Activated CD4-positive, alpha-beta memory T cell treated with anti-CD3 and anti-CD28 coated beads, Interleukin-2, amount 10 ng/mL, durations not matched to agents 7 days and 5 days (primary cell): ENCODE measurements at regions not wholly inside any gene's neighbourhood (a gene's known extent, or its start where the extent isn't known, plus 50 kb on each side); places are given as distances from the start of the nearest gene placed in this dataset.

Source experiments
- CTCF ChIA-PET: fragments of 350-600 bp; sonication (Branson Sonifier 250); formaldehyde crosslinking; loops from one replicate; lab custom pipeline; 2021; ENCODE audit warnings: antibody characterized with exemption, inconsistent platforms; lab: Charles Lee
- POLR2A ChIA-PET: fragments of 350-600 bp; sonication (Branson Sonifier 250); formaldehyde crosslinking; loops from one replicate; lab custom pipeline; 2021; ENCODE audit warnings: antibody characterized with exemption; lab: Charles Lee
- DNase-seq: peaks from one replicate; pipeline ENCODE4 v3.0.0-alpha.2; 2020
- H3K27ac Mint-ChIP-seq: one replicate; pipeline ENCODE4 v1.8.0; 2021; ENCODE audit warnings: mild to moderate bottlenecking, mixed read lengths
- H3K27me3 Mint-ChIP-seq: one replicate; pipeline ENCODE4 v1.8.0; 2021; ENCODE audit warnings: mixed read lengths
- H3K36me3 Mint-ChIP-seq: one replicate; pipeline ENCODE4 v1.8.0; 2021; ENCODE audit warnings: low read depth, mixed read lengths
- H3K4me1 Mint-ChIP-seq: one replicate; pipeline ENCODE4 v1.8.0; 2021; ENCODE audit warnings: mixed read lengths
- H3K4me3 Mint-ChIP-seq: one replicate; pipeline ENCODE4 v1.8.0; 2021; ENCODE audit warnings: mild to moderate bottlenecking, mixed read lengths
- H3K9me3 Mint-ChIP-seq: one replicate; pipeline ENCODE4 v1.8.0; 2021; ENCODE audit warnings: mixed read lengths

- no peak for DNase-seq
- Mint-ChIP-seq H3K4me1 (no peaks in the 10 kb centered on the region), H3K36me3 (no peaks in the 10 kb centered on the region), H3K27ac (no peak overlapping the region), H3K27me3 (no peaks in the 10 kb centered on the region), H3K4me3 (no peak overlapping the region), H3K9me3 (no peaks in the 10 kb centered on the region)
- POLR2A ChIA-PET: no interaction called here
- CTCF ChIA-PET: no interaction called here
Observed at GRCh38 chr9:135260221-135261180, 173.0 kb downstream of the OLFM1 start.

DNA sequence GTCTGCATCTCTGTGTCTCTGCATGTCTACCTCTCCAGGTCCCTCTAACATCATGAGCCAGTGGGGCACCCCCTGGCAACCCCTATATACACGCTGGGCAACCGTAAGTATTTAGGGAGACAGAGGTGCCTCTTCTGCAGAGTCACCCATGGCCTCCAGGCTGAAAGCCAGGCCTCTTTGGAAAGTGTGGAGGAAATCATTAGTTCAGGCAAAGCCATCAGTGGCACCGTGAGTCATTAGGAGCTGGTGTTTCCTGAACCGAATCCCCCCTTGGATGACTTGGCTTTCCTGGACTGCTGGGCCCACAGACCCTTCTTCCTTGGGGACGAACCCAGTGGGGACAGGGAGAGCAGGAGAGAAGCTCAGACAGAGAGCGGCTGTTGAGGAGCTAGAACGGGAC is 174.8 kb downstream of the OLFM1 start:
- H3K27me3 Mint-ChIP-seq: no peaks in the 10 kb centered on the region
- no peak for DNase-seq
- ChIA-PET CTCF (no interaction called here), POLR2A (no interaction called here)
- no peak overlapping the region for H3K4me3 Mint-ChIP-seq
- no peaks in the 10 kb centered on the region for H3K9me3 Mint-ChIP-seq
- no peak overlapping the region for H3K27ac Mint-ChIP-seq
- H3K4me1 Mint-ChIP-seq: no peaks in the 10 kb centered on the region
- H3K36me3 Mint-ChIP-seq: no peaks in the 10 kb centered on the region

DNA sequence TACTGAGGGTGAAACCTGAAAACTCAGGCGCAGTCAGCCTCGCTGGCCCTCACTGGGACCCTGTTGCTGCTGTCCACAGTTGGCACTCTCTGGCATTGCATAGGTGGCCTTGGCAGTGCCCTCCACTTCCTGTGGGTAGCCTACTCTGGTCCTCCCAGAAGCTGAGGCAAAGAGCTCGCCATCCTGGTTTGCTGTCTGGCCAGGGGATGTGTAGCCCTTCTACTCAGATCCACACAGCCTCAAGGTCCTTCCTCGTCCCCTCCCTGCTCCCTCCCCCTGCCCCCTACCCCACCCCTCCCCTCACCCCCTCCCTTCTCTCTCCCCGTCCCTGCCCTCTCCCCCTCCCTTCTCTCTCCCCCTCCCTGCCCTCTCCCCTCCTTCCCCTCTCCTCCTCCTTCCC is 176.0 kb downstream of the OLFM1 start:
- ChIA-PET CTCF (no interaction called here), POLR2A (no interaction called here)

GRCh38 chr9:135265931-135266330 is 178.5 kb downstream of the OLFM1 start:
- no peaks in the 10 kb centered on the region for H3K27me3 Mint-ChIP-seq
- CTCF ChIA-PET: no interaction called here
- POLR2A ChIA-PET: no interaction called here
- no peaks in the 10 kb centered on the region for H3K9me3 Mint-ChIP-seq
- H3K4me1 Mint-ChIP-seq: peaks cover 1% of the 10 kb centered on the region
- H3K27ac Mint-ChIP-seq: no peak overlapping the region
- no peak for DNase-seq
- no peaks in the 10 kb centered on the region for H3K36me3 Mint-ChIP-seq
- no peak overlapping the region for H3K4me3 Mint-ChIP-seq

More for the DNA sequence above, 176.0 kb downstream of the OLFM1 start:
- Mint-ChIP-seq H3K9me3 (no peaks in the 10 kb centered on the region), H3K4me3 (no peak overlapping the region), H3K4me1 (peaks cover 1% of the 10 kb centered on the region), H3K27me3 (no peaks in the 10 kb centered on the region), H3K27ac (no peak overlapping the region), H3K36me3 (no peaks in the 10 kb centered on the region)
- DNase-seq: no peak

DNA sequence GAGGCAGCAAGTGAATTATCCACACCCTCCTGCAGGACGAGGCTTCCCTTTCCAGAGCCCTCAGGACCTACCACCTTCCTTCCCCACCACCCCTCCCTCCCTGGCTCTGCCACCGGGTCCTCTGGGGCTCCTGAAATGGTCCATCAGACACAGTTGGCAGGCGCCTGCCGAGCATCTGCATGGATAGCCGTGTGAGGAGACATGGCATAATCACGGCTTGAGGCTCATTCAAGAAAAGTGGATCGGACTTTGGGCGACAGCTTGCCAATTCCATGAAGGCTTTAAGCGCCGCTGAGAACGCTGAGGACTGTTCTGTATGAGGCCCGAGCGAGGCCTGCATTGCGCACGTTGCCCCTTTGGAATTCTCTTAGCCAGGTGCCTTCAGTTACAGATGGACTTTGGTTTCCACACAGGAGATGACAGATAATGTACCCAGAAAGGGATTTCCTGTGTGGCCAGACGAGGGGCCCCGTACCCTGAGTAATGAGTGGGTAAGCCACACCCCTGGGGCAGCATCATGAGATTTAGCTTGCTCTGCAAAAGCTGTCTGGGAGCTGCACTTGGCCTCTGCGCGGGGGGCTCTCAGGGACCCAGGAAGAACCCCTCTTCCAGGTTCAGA is 179.8 kb downstream of the OLFM1 start:
- no peaks in the 10 kb centered on the region for H3K9me3 Mint-ChIP-seq
- no peak overlapping the region for H3K27ac Mint-ChIP-seq
- no peaks in the 10 kb centered on the region for H3K27me3 Mint-ChIP-seq
- ChIA-PET CTCF (no interaction called here), POLR2A (no interaction called here)
- no peak for DNase-seq
- peaks cover 1% of the 10 kb centered on the region for H3K4me1 Mint-ChIP-seq
- no peak overlapping the region for H3K4me3 Mint-ChIP-seq
- no peaks in the 10 kb centered on the region for H3K36me3 Mint-ChIP-seq

GRCh38 chr9:135268031-135268430 is 180.6 kb downstream of the OLFM1 start:
- H3K27me3 Mint-ChIP-seq: no peaks in the 10 kb centered on the region
- no peak overlapping the region for H3K27ac Mint-ChIP-seq
- no peaks in the 10 kb centered on the region for H3K36me3 Mint-ChIP-seq
- ChIA-PET CTCF (no interaction called here), POLR2A (no interaction called here)
- no peak overlapping the region for H3K4me3 Mint-ChIP-seq
- DNase-seq: no peak
- H3K9me3 Mint-ChIP-seq: no peaks in the 10 kb centered on the region
- H3K4me1 Mint-ChIP-seq: peaks cover 1% of the 10 kb centered on the region

DNA sequence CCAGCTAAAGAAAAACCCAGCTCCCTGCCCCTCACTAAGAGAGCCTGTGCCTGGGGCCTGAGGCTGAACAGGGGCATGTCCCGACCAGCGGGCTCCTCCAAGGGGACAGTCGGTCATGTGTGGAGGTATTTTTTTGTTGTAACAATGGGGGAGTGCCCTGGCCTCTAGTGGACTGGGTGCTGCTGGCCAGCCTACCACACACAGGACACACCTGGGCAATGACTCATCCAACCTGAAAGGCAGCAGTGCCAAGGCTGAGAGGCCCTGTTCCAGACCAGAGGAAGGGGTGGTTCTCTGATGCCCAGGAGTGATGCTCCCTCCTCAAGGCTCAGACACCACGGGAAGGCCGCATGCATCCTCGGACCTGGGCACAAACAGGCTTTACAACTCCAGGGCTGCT is 181.5 kb downstream of the OLFM1 start:
- Mint-ChIP-seq H3K4me3 (no peak overlapping the region), H3K4me1 (peaks cover 1% of the 10 kb centered on the region), H3K36me3 (no peaks in the 10 kb centered on the region), H3K27ac (no peak overlapping the region), H3K27me3 (no peaks in the 10 kb centered on the region), H3K9me3 (no peaks in the 10 kb centered on the region)
- CTCF ChIA-PET: no interaction called here
- POLR2A ChIA-PET: no interaction called here
- no peak for DNase-seq

- peaks cover 1% of the 10 kb centered on the region for H3K4me1 Mint-ChIP-seq
- H3K9me3 Mint-ChIP-seq: no peaks in the 10 kb centered on the region
- no peak for DNase-seq
- CTCF ChIA-PET: no interaction called here
- H3K36me3 Mint-ChIP-seq: no peaks in the 10 kb centered on the region
- POLR2A ChIA-PET: no interaction called here
- no peak overlapping the region for H3K4me3 Mint-ChIP-seq
- no peaks in the 10 kb centered on the region for H3K27me3 Mint-ChIP-seq
- no peak overlapping the region for H3K27ac Mint-ChIP-seq
Observed at GRCh38 chr9:135269912-135270830, 182.7 kb downstream of the OLFM1 start.

DNA sequence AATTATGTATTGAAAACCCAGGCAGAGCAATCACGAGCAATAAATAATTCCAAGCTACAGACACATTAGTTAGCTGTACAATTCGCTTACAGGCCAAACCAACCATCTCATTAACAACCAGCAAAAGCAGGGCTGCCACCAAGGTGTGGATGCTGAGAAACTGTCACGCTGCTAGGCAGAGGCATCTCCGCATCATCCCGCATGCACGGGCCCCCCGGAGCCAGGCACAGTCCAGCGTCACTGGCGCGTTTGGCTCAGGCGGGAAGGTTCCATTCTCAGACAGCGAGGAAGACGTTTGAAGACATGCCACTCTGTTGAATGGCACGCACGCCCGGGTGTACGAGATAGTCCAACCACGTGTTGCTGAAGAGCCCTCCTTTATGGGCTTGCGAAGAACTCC is 184.0 kb downstream of the OLFM1 start:
- H3K36me3 Mint-ChIP-seq: no peaks in the 10 kb centered on the region
- no peaks in the 10 kb centered on the region for H3K9me3 Mint-ChIP-seq
- no peaks in the 10 kb centered on the region for H3K27me3 Mint-ChIP-seq
- H3K27ac Mint-ChIP-seq: no peak overlapping the region
- ChIA-PET POLR2A (no interaction called here), CTCF (no interaction called here)
- DNase-seq: no peak
- H3K4me3 Mint-ChIP-seq: no peak overlapping the region
- peaks cover 1% of the 10 kb centered on the region for H3K4me1 Mint-ChIP-seq

DNA sequence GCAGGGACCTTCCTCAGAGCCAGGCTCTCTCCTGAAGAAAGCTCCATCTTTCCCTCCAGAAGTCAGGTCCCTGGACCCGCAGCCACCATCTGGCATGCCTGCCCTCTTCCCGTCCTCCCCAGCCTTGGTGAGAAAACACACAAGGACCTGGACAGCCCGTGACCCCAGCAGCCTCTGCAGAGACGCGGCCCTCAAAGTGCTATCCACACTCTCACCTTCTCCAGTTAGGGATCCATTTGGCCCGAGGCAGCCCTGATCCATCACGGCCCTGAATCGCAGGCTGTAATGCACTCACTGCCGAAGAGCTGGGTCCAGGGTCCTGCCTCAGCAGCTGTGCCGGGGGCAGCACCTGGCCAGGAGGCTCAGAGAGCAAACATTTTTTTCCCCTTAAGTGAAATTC is 185.1 kb downstream of the OLFM1 start:
- Mint-ChIP-seq H3K27me3 (no peaks in the 10 kb centered on the region), H3K4me1 (peaks cover 1% of the 10 kb centered on the region), H3K27ac (no peak overlapping the region), H3K9me3 (no peaks in the 10 kb centered on the region), H3K36me3 (no peaks in the 10 kb centered on the region), H3K4me3 (no peak overlapping the region)
- ChIA-PET POLR2A (no interaction called here), CTCF (no interaction called here)
- no peak for DNase-seq

GRCh38 chr9:135273008-135273407 is 185.5 kb downstream of the OLFM1 start:
- no peaks in the 10 kb centered on the region for H3K27me3 Mint-ChIP-seq
- ChIA-PET CTCF (no interaction called here), POLR2A (no interaction called here)
- H3K27ac Mint-ChIP-seq: no peak overlapping the region
- H3K9me3 Mint-ChIP-seq: no peaks in the 10 kb centered on the region
- no peaks in the 10 kb centered on the region for H3K36me3 Mint-ChIP-seq
- no peak for DNase-seq
- no peak overlapping the region for H3K4me3 Mint-ChIP-seq
- H3K4me1 Mint-ChIP-seq: no peaks in the 10 kb centered on the region

GRCh38 chr9:135275163-135275562 is 187.7 kb downstream of the OLFM1 start:
- CTCF ChIA-PET: no interaction called here
- Mint-ChIP-seq H3K36me3 (no peaks in the 10 kb centered on the region), H3K4me1 (no peaks in the 10 kb centered on the region), H3K27ac (no peak overlapping the region), H3K4me3 (no peak overlapping the region), H3K27me3 (no peaks in the 10 kb centered on the region), H3K9me3 (no peaks in the 10 kb centered on the region)
- no peak for DNase-seq
- POLR2A ChIA-PET: no interaction called here
